Uterus (tissue), 3 donors: ENCODE measurements at regions not wholly inside any gene's neighbourhood (a gene's known extent, or its start where the extent isn't known, plus 50 kb on each side); places are given as distances from the start of the nearest gene placed in this dataset.

ENCODE experiments used
- DNase-seq, 2 donors: peaks; one replicate each; pipeline ENCODE4 v3.0.0-alpha.2; 2019 to 2020
- H3K27ac ChIP-seq, 2 donors: fragments of 200-600 bp; sonication (generic); 1 replicate in 1 of 2; 2 replicates in 1 of 2; pipeline ENCODE4 v1.5.1; 2016 to 2018
- H3K27me3 ChIP-seq, 2 donors: fragments of 200-600 bp; sonication (generic); one replicate each; pipeline ENCODE4 v1.5.1; 2018 to 2019; ENCODE audit warnings: control low read depth in 1 of 2
- H3K36me3 ChIP-seq, 2 donors: fragments of 200-600 bp; sonication (generic); one replicate each; pipeline ENCODE4 v1.5.1; 2019; ENCODE audit warnings: control low read depth in 1 of 2
- H3K4me1 ChIP-seq, 2 donors: fragments of 200-600 bp; sonication (generic); one replicate each; pipeline ENCODE4 v1.5.1; 2018 to 2019; ENCODE audit warnings: control low read depth in 1 of 2
- H3K4me3 ChIP-seq, 2 donors: fragments of 200-600 bp; sonication (generic); 1 replicate in 1 of 2; 2 replicates in 1 of 2; pipeline ENCODE4 v1.5.1; 2018 to 2019; ENCODE audit warnings: mild to moderate bottlenecking in 1 of 2
- H3K9me3 ChIP-seq, 2 donors: fragments of 200-600 bp; sonication (generic); one replicate each; pipeline ENCODE4 v1.5.1; 2019; ENCODE audit warnings: control low read depth in 1 of 2
- CTCF ChIP-seq, 4 experiments: fragments of 200-600 bp in 2 of 4; fragments of 450-650 bp in 2 of 4; sonication (generic) in 2 of 4; IDR thresholded peaks; one replicate each; pipeline ENCODE4 v1.5.1; 2016 to 2019; ENCODE audit warnings: antibody characterized with exemption in 4 of 4, mild to moderate bottlenecking in 2 of 4, moderate library complexity in 1 of 4
- POLR2A ChIP-seq, 2 donors: fragments of 450-650 bp; IDR thresholded peaks; one replicate each; pipeline ENCODE4 v1.6.1; 2016; ENCODE audit warnings: antibody characterized with exemption in 2 of 2, mild to moderate bottlenecking in 1 of 2, moderate library complexity in 1 of 2
- intact Hi-C: fragments of 100-400 bp; cut with DNase I; formaldehyde crosslinking; loops from one replicate; pipeline ENCODE4 v1.15.1; 2023; ENCODE audit warnings: low total_unique reads
- donor health status: DM: yes; HTN: yes; CAD: no.

DNA sequence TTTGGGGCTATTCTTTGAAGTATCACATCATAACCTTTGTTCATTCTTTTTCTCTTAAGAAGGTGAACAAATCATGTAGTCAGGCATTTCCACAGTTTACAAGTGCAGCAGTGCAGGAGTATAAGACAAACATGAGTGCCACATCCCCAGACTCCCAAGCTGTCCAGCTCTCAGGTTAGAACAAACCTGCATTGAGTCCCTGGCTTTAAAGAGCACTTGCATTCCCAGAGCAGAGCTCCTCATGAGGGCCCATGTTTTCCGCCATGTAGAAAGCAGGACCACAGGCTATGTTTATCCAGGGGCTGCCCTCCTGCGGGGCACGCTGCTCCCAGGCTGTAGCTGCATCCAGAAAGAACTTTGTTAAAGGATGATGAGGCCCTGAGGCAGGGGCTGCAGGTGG, 267.7 kb downstream of the TLE3 start:
- Histone ChIP-seq H3K27ac (no peak overlapping the region), H3K9me3 (no peaks in the 10 kb centered on the region), H3K27me3 (no peaks in the 10 kb centered on the region), H3K4me3 (no peak overlapping the region), H3K36me3 (no peaks in the 10 kb centered on the region), H3K4me1 (no peaks in the 10 kb centered on the region)
- DNase-seq: no peak
- TF ChIP-seq CTCF (IDR thresholded peaks at IDR 0.05) (no peak), POLR2A (IDR thresholded peaks at IDR 0.05) (no peak)
- intact Hi-C loops: no loop called here

DNA sequence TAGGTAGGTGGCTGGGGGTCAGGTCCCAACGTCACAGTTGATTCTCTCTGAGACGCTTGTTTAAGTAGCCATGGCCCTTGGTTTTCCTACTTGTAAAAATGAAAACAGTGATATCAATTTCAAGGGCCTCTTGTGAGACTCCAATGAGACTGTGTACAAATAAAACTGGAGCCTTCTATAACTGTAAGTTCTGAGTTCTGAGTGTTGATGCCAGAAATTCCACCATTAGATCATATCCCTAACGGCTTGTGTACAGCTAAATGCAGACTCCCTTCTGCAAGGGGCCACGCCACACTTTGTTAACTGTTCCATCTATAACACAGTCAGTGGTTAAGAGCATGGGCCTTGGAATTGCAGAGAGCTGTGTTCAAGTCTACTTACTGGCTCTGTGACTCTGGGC, 267.3 kb downstream of the TLE3 start:
- H3K9me3 ChIP-seq: no peaks in the 10 kb centered on the region
- intact Hi-C loops: no loop called here
- no peak for DNase-seq

GRCh38 chr15:69830876-69831275, 266.8 kb downstream of the TLE3 start:
- Histone ChIP-seq H3K4me3 (no peak overlapping the region), H3K9me3 (no peaks in the 10 kb centered on the region), H3K27me3 (no peaks in the 10 kb centered on the region), H3K27ac (no peak overlapping the region), H3K36me3 (no peaks in the 10 kb centered on the region), H3K4me1 (no peaks in the 10 kb centered on the region)
- DNase-seq: no peak
- intact Hi-C loops: no loop called here
- TF ChIP-seq CTCF (IDR thresholded peaks at IDR 0.05) (no peak), POLR2A (IDR thresholded peaks at IDR 0.05) (no peak)

More for the DNA sequence above, 267.3 kb downstream of the TLE3 start:
- Histone ChIP-seq H3K36me3 (no peaks in the 10 kb centered on the region), H3K4me3 (no peak overlapping the region), H3K4me1 (no peaks in the 10 kb centered on the region), H3K27ac (no peak overlapping the region), H3K27me3 (no peaks in the 10 kb centered on the region)
- TF ChIP-seq POLR2A (IDR thresholded peaks at IDR 0.05): no peak
- no peak for TF ChIP-seq CTCF (IDR thresholded peaks at IDR 0.05)

- Histone ChIP-seq H3K27ac (no peak overlapping the region), H3K9me3 (no peaks in the 10 kb centered on the region), H3K4me1 (no peaks in the 10 kb centered on the region), H3K27me3 (no peaks in the 10 kb centered on the region), H3K4me3 (no peak overlapping the region), H3K36me3 (no peaks in the 10 kb centered on the region)
- TF ChIP-seq CTCF (IDR thresholded peaks at IDR 0.05): no peak
- no peak for TF ChIP-seq POLR2A (IDR thresholded peaks at IDR 0.05)
- DNase-seq: no peak
- intact Hi-C loops: no loop called here
These were observed 263.4 kb downstream of the TLE3 start for GRCh38 chr15:69834267-69834666.

GRCh38 chr15:69834761-69835160, 263.0 kb downstream of the TLE3 start:
- intact Hi-C loops: no loop called here
- no peaks in the 10 kb centered on the region for H3K36me3 ChIP-seq
- no peak for DNase-seq
- H3K4me3 ChIP-seq: no peak overlapping the region
- no peaks in the 10 kb centered on the region for H3K27me3 ChIP-seq
- TF ChIP-seq CTCF (IDR thresholded peaks at IDR 0.05): no peak
- TF ChIP-seq POLR2A (IDR thresholded peaks at IDR 0.05): no peak
- no peaks in the 10 kb centered on the region for H3K9me3 ChIP-seq
- H3K4me1 ChIP-seq: no peaks in the 10 kb centered on the region
- no peak overlapping the region for H3K27ac ChIP-seq
